ENCODE measurements at regions not wholly inside any gene's neighbourhood (a gene's known extent, or its start where the extent isn't known, plus 50 kb on each side); places are given as distances from the start of the nearest gene placed in this dataset.
"Not testable (repeated sequence)": the region's sequence is repeated elsewhere in the genome, so short reads cannot be mapped to it uniquely, and the experiment has no call there.

DNA sequence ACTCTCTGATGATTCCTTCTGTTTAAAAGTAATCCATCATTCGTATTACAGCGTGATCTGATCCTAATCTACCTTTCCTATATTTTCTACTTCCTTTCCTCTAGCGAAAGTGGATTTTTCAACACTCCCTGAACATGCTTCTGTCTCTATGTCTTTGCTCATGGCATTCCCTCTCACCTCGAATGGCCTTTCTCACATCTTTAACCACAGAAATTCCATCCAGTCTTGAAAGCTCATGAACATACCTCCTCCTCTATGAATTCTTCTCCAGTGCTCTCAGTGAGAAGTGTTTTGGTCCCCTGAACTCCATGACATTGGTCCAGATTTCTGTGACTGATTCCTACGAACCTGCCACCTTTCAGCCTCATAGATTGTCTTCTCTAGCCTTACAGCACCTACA is 323.2 kb downstream of the RAD51AP2 start:
- no peak overlapping the region for H3K27ac ChIP-seq (ENCODE audit: low read length)
- TF ChIP-seq MXI1 (conservative IDR thresholded peaks at IDR 0.05; ENCODE audit: poor library complexity, severe bottlenecking) (no peak), POLR2AphosphoS5 (IDR thresholded peaks at IDR 0.05) (no peak), EZH2 (IDR thresholded peaks at IDR 0.05; ENCODE audit: borderline replicate concordance, insufficient read depth, low read length, poor library complexity, severe bottlenecking) (no peak), SMC3 (conservative IDR thresholded peaks at IDR 0.05; ENCODE audit: poor library complexity) (no peak), TAF1 (IDR thresholded peaks at IDR 0.05; ENCODE audit: low read depth) (no peak), RAD21 (conservative IDR thresholded peaks at IDR 0.05) (no peak), EP300 (conservative IDR thresholded peaks at IDR 0.05; ENCODE audit: poor library complexity, severe bottlenecking) (no peak)
- TF ChIP-seq, protein P1, sequence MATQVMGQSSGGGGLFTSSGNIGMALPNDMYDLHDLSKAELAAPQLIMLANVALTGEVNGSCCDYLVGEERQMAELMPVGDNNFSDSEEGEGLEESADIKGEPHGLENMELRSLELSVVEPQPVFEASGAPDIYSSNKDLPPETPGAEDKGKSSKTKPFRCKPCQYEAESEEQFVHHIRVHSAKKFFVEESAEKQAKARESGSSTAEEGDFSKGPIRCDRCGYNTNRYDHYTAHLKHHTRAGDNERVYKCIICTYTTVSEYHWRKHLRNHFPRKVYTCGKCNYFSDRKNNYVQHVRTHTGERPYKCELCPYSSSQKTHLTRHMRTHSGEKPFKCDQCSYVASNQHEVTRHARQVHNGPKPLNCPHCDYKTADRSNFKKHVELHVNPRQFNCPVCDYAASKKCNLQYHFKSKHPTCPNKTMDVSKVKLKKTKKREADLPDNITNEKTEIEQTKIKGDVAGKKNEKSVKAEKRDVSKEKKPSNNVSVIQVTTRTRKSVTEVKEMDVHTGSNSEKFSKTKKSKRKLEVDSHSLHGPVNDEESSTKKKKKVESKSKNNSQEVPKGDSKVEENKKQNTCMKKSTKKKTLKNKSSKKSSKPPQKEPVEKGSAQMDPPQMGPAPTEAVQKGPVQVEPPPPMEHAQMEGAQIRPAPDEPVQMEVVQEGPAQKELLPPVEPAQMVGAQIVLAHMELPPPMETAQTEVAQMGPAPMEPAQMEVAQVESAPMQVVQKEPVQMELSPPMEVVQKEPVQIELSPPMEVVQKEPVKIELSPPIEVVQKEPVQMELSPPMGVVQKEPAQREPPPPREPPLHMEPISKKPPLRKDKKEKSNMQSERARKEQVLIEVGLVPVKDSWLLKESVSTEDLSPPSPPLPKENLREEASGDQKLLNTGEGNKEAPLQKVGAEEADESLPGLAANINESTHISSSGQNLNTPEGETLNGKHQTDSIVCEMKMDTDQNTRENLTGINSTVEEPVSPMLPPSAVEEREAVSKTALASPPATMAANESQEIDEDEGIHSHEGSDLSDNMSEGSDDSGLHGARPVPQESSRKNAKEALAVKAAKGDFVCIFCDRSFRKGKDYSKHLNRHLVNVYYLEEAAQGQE (IDR thresholded peaks at IDR 0.05; ENCODE audit: borderline replicate concordance) = no peak
- TF ChIP-seq, protein P2, sequence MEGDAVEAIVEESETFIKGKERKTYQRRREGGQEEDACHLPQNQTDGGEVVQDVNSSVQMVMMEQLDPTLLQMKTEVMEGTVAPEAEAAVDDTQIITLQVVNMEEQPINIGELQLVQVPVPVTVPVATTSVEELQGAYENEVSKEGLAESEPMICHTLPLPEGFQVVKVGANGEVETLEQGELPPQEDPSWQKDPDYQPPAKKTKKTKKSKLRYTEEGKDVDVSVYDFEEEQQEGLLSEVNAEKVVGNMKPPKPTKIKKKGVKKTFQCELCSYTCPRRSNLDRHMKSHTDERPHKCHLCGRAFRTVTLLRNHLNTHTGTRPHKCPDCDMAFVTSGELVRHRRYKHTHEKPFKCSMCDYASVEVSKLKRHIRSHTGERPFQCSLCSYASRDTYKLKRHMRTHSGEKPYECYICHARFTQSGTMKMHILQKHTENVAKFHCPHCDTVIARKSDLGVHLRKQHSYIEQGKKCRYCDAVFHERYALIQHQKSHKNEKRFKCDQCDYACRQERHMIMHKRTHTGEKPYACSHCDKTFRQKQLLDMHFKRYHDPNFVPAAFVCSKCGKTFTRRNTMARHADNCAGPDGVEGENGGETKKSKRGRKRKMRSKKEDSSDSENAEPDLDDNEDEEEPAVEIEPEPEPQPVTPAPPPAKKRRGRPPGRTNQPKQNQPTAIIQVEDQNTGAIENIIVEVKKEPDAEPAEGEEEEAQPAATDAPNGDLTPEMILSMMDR (IDR thresholded peaks at IDR 0.05; ENCODE audit: poor library complexity, severe bottlenecking) = no peak
- H3K36me3 ChIP-seq (ENCODE audit: insufficient read depth, low read length) = no peaks in the 10 kb centered on the region
- no peaks in the 10 kb centered on the region for H3K9me2 ChIP-seq (ENCODE audit: insufficient read depth, low read length)
- H4K20me1 ChIP-seq (ENCODE audit: insufficient read depth) = no peaks in the 10 kb centered on the region
- H3K79me2 ChIP-seq (replicated peaks; ENCODE audit: insufficient read depth, low read length) = no peaks in the 10 kb centered on the region
- H3K9ac ChIP-seq (ENCODE audit: low read length) = no peak overlapping the region
- no peaks in the 10 kb centered on the region for H3K27me3 ChIP-seq (ENCODE audit: insufficient read depth, low read depth, low read length)
- no peak overlapping the region for H3K4me3 ChIP-seq (ENCODE audit: low read length)
- no peaks in the 10 kb centered on the region for H3K9me3 ChIP-seq (ENCODE audit: low read length)
- H3F3A ChIP-seq (ENCODE audit: insufficient read depth, low read length, poor library complexity, severe bottlenecking) = no peaks in the 10 kb centered on the region
- no peak overlapping the region for H2AFZ ChIP-seq (ENCODE audit: low read depth, low read length)
- H3K4me2 ChIP-seq (ENCODE audit: low read length) = no peak overlapping the region

DNA sequence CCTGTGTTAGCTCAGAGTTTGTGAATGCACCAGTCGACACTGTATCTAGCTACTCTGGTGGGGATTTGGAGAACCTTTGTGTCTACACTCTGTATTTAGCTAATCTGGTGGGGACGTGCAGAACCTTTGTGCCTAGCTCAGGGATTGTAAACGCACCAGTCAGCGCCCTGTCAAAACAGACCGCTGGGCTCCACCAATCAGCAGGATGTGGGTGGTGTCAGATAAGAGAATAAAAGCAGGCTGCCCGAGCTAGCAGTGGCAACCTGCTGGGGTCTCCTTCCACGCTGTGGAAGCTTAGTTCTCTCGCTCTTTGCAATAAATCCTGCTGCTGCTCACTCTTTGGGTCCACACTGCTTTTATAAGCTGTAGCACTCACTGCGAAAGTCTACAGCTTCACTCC is 324.2 kb downstream of the RAD51AP2 start:
- no peaks in the 10 kb centered on the region for H3K79me2 ChIP-seq (replicated peaks; ENCODE audit: insufficient read depth, low read length)
- no peaks in the 10 kb centered on the region for H4K20me1 ChIP-seq (ENCODE audit: insufficient read depth)
- H3K4me2 ChIP-seq (ENCODE audit: low read length) = no peak overlapping the region
- H3K9me2 ChIP-seq (ENCODE audit: insufficient read depth, low read length) = no peaks in the 10 kb centered on the region
- H3K27ac ChIP-seq (ENCODE audit: low read length) = no peak overlapping the region
- H3F3A ChIP-seq (ENCODE audit: insufficient read depth, low read length, poor library complexity, severe bottlenecking) = no peaks in the 10 kb centered on the region
- no peaks in the 10 kb centered on the region for H3K27me3 ChIP-seq (ENCODE audit: insufficient read depth, low read depth, low read length)
- no peaks in the 10 kb centered on the region for H3K9me3 ChIP-seq (ENCODE audit: low read length)
- TF ChIP-seq TAF1 (IDR thresholded peaks at IDR 0.05; ENCODE audit: low read depth) = no peak
- TF ChIP-seq, protein P2 (IDR thresholded peaks at IDR 0.05; ENCODE audit: poor library complexity, severe bottlenecking) = no peak
- TF ChIP-seq EP300 (conservative IDR thresholded peaks at IDR 0.05; ENCODE audit: poor library complexity, severe bottlenecking) = no peak
- no peak for TF ChIP-seq RAD21 (conservative IDR thresholded peaks at IDR 0.05)
- TF ChIP-seq, protein P1 (IDR thresholded peaks at IDR 0.05; ENCODE audit: borderline replicate concordance) = no peak
- TF ChIP-seq EZH2 (IDR thresholded peaks at IDR 0.05; ENCODE audit: borderline replicate concordance, insufficient read depth, low read length, poor library complexity, severe bottlenecking) = no peak
- no peak for TF ChIP-seq MXI1 (conservative IDR thresholded peaks at IDR 0.05; ENCODE audit: poor library complexity, severe bottlenecking)
- TF ChIP-seq POLR2AphosphoS5 (IDR thresholded peaks at IDR 0.05) = no peak
- no peak for TF ChIP-seq SMC3 (conservative IDR thresholded peaks at IDR 0.05; ENCODE audit: poor library complexity)
- H2AFZ ChIP-seq (ENCODE audit: low read depth, low read length) = no peak overlapping the region
- H3K4me3 ChIP-seq (ENCODE audit: low read length) = no peak overlapping the region
- H3K9ac ChIP-seq (ENCODE audit: low read length) = no peak overlapping the region
- no peaks in the 10 kb centered on the region for H3K36me3 ChIP-seq (ENCODE audit: insufficient read depth, low read length)

DNA sequence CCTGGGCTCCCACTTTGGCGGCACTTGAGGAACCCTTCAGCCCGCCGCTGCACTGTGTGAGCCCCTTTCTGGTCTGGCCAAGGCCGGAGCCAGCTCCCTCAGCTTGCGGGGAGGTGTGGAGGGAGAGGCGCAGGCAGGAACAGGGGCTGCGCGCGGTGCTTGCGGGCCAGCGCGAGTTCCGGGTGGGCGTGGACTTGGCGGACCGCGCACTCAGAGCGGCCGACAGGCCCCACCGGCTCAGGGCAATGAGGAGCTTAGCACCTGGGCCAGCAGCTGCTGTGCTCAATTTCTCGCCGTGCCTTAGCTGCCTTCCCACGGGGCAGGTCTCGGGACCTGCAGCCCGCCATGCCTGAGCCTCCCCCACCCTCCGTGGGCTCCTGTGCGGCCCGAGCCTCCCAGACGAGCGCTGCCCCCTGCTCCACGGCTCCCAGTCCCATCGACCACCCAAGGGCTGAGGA is 324.8 kb downstream of the RAD51AP2 start:
- H3K9me2 ChIP-seq (ENCODE audit: insufficient read depth, low read length); H3F3A ChIP-seq (ENCODE audit: insufficient read depth, low read length, poor library complexity, severe bottlenecking); H3K4me2 ChIP-seq (ENCODE audit: low read length); H3K9me3 ChIP-seq (ENCODE audit: low read length); H3K36me3 ChIP-seq (ENCODE audit: insufficient read depth, low read length); H3K79me2 ChIP-seq (replicated peaks; ENCODE audit: insufficient read depth, low read length); H4K20me1 ChIP-seq (ENCODE audit: insufficient read depth); H3K4me3 ChIP-seq (ENCODE audit: low read length); H2AFZ ChIP-seq (ENCODE audit: low read depth, low read length); H3K27me3 ChIP-seq (ENCODE audit: insufficient read depth, low read depth, low read length); H3K9ac ChIP-seq (ENCODE audit: low read length); H3K27ac ChIP-seq (ENCODE audit: low read length): not testable (repeated sequence)

All from neural cell (in vitro differentiated cells).